HepG2 (cell line): ENCODE measurements at regions not wholly inside any gene's neighbourhood (a gene's known extent, or its start where the extent isn't known, plus 50 kb on each side); places are given as distances from the start of the nearest gene placed in this dataset.

Experiments
- ATAC-seq: fragments of 200-7000 bp; cut with Tn5 transposase; 3 replicates; pipeline ENCODE4 v1.9.1; 2020; ENCODE audit warnings: mild to moderate bottlenecking, moderate library complexity
- BruUV-seq: library from RNA; stranded (reverse); fragments of 400-500 nt; replicated peaks from 2 replicates; lab custom pipeline; 2021; lab: Mats Ljungman, UMichigan
- CTCF ChIA-PET: fragments of 300-600 bp; formaldehyde crosslinking; extraction: SDS; loops from one replicate; lab custom pipeline; 2021; ENCODE audit warnings: low total read pairs, inconsistent platforms, low intra/inter-chr PET ratio; lab: Yijun Ruan, JAX
- POLR2A ChIA-PET: fragments of 350-600 bp; sonication (Branson Sonifier 250); formaldehyde crosslinking; loops from one replicate; lab custom pipeline; 2020; ENCODE audit warnings: antibody characterized with exemption, inconsistent platforms; lab: Yijun Ruan, JAX
- DNase-seq: peaks from one replicate; pipeline ENCODE4 v3.0.0-alpha.2; 2015; ENCODE audit warnings: low spot score
- FAIRE-seq: peaks from 3 replicates; lab custom pipeline; 2011; peaks lifted over from hg19 to GRCh38; lab: Jason Lieb, UNC
- H2AFZ ChIP-seq: one replicate; pipeline ENCODE4 v1.6.1; 2011; ENCODE audit warnings: low read length, inconsistent platforms
- H3K27ac ChIP-seq: fragments of 300-600 bp; 3 replicates; pipeline ENCODE4 v1.8.0; 2011; ENCODE audit warnings: mixed run types, mild to moderate bottlenecking, mixed read lengths, low read length, inconsistent platforms; ENCODE audit not compliant: insufficient read depth; ENCODE audit errors: extremely low read length
- H3K27me3 ChIP-seq, 2 experiments: fragments of 200-600 bp in 1 of 2; 2 replicates in 1 of 2; 3 replicates in 1 of 2; pipeline versions ENCODE4 v1.6.0 to v1.8.0; 2011; ENCODE audit warnings: low read length in 2 of 2, mild to moderate bottlenecking in 2 of 2, moderate library complexity in 2 of 2, inconsistent platforms in 1 of 2; ENCODE audit not compliant: insufficient read depth in 2 of 2, control insufficient read depth in 1 of 2
- H3K36me3 ChIP-seq, 2 experiments: fragments of 200-600 bp in 1 of 2; replicated peaks in 1 of 2; 2 replicates in 1 of 2; 3 replicates in 1 of 2; pipeline versions ENCODE4 v1.5.1 to v1.8.0; 2011; ENCODE audit warnings: low read length in 2 of 2, inconsistent platforms in 1 of 2; ENCODE audit not compliant: insufficient read depth in 2 of 2, control insufficient read depth in 1 of 2
- H3K4me1 ChIP-seq: 2 replicates; pipeline ENCODE4 v1.5.1; 2012; ENCODE audit warnings: low read length, inconsistent platforms; ENCODE audit not compliant: insufficient read depth
- H3K4me2 ChIP-seq: 2 replicates; pipeline ENCODE4 v1.6.0; 2011; ENCODE audit warnings: low read depth, low read length, inconsistent platforms
- H3K4me3 ChIP-seq, 3 experiments: fragments of 200-600 bp in 1 of 3; sonication (generic), shearing (Covaris generic) in 1 of 3; replicated peaks in 1 of 3; 2 replicates each; pipeline ENCODE4 v1.5.1; 2011 to 2016; ENCODE audit warnings: low read length in 3 of 3, inconsistent platforms in 2 of 3, low read depth in 2 of 3, mild to moderate bottlenecking in 2 of 3, control low read depth in 1 of 3, mixed read lengths in 1 of 3; ENCODE audit not compliant: insufficient read depth in 1 of 3
- H3K79me2 ChIP-seq: one replicate; pipeline ENCODE4 v1.6.1; 2011; ENCODE audit warnings: low read length, inconsistent platforms; ENCODE audit not compliant: insufficient read depth
- H3K9ac ChIP-seq: 2 replicates; pipeline ENCODE4 v1.6.0; 2011; ENCODE audit warnings: mild to moderate bottlenecking, low read depth, low read length, inconsistent platforms; ENCODE audit not compliant: insufficient read depth
- H3K9me3 ChIP-seq: 2 replicates; pipeline ENCODE4 v1.5.1; 2012; ENCODE audit warnings: mild to moderate bottlenecking, low read length
- H4K20me1 ChIP-seq: 2 replicates; pipeline ENCODE4 v1.6.0; 2011; ENCODE audit warnings: inconsistent platforms, mild to moderate bottlenecking, low read length, moderate library complexity; ENCODE audit not compliant: insufficient read depth
- HNF1B ChIP-seq: sonication (generic); formaldehyde crosslinking; IDR thresholded peaks from 2 replicates; pipeline ENCODE4 v1.5.1; 2020; ENCODE audit warnings: mild to moderate bottlenecking, moderate library complexity, missing genetic modification reagents
- SAFB2 ChIP-seq: sonication (generic); formaldehyde crosslinking; IDR thresholded peaks from 2 replicates; pipeline ENCODE4 v1.5.1; 2020; ENCODE audit warnings: missing genetic modification reagents, low read depth, mild to moderate bottlenecking, borderline replicate concordance
- SETDB1 ChIP-seq: sonication (generic); formaldehyde crosslinking; IDR thresholded peaks from 2 replicates; pipeline ENCODE4 v1.5.1; 2020; ENCODE audit warnings: missing genetic modification reagents, mild to moderate bottlenecking, borderline replicate concordance
- SNAI1 ChIP-seq: sonication (generic); formaldehyde crosslinking; IDR thresholded peaks from 2 replicates; pipeline ENCODE4 v1.5.0; 2020; ENCODE audit warnings: mild to moderate bottlenecking, missing genetic modification reagents, borderline replicate concordance
- WIZ ChIP-seq: sonication (generic); formaldehyde crosslinking; IDR thresholded peaks from 2 replicates; pipeline ENCODE4 v1.5.1; 2020; ENCODE audit warnings: mild to moderate bottlenecking, missing genetic modification reagents
- YEATS4 ChIP-seq: sonication (generic); formaldehyde crosslinking; IDR thresholded peaks from 2 replicates; pipeline ENCODE4 v1.4.0; 2020; ENCODE audit warnings: missing genetic modification reagents, borderline replicate concordance
- ZBTB39 ChIP-seq: sonication (generic); formaldehyde crosslinking; IDR thresholded peaks from 2 replicates; pipeline ENCODE4 v1.5.0; 2020; ENCODE audit warnings: missing genetic modification reagents
- ZMAT3 ChIP-seq: sonication (generic); formaldehyde crosslinking; conservative IDR thresholded peaks from 2 replicates; pipeline ENCODE4 v1.7.0; 2021; ENCODE audit warnings: missing genetic modification reagents
- ZNF138 ChIP-seq: sonication (generic); formaldehyde crosslinking; IDR thresholded peaks from 2 replicates; pipeline ENCODE4 v1.5.0; 2020; ENCODE audit warnings: mild to moderate bottlenecking, low read depth, missing genetic modification reagents
- ZNF160 ChIP-seq: sonication (generic); formaldehyde crosslinking; IDR thresholded peaks from 2 replicates; pipeline ENCODE4 v1.8.0; 2022; ENCODE audit warnings: mild to moderate bottlenecking, inconsistent platforms, missing genetic modification reagents
- ZNF30 ChIP-seq: sonication (generic); formaldehyde crosslinking; IDR thresholded peaks from 2 replicates; pipeline ENCODE4 v1.5.0; 2020; ENCODE audit warnings: mild to moderate bottlenecking, missing genetic modification reagents
- ZNF549 ChIP-seq: sonication (generic); formaldehyde crosslinking; IDR thresholded peaks from 2 replicates; pipeline ENCODE4 v1.5.0; 2020; ENCODE audit warnings: missing genetic modification reagents
- ZNF550 ChIP-seq: sonication (generic); formaldehyde crosslinking; IDR thresholded peaks from 2 replicates; pipeline ENCODE4 v1.4.0; 2020; ENCODE audit warnings: mild to moderate bottlenecking, missing genetic modification reagents, borderline replicate concordance
- ZNF713 ChIP-seq: sonication (generic); formaldehyde crosslinking; IDR thresholded peaks from 2 replicates; pipeline ENCODE4 v1.4.0; 2020; ENCODE audit warnings: mild to moderate bottlenecking, missing genetic modification reagents
- WGBS: methylation state at CpG from one replicate; pipeline ENCODE4 v1.1.6; 2017; ENCODE audit warnings: low lambda C conversion rate; 5-methylcytosine and 5-hydroxymethylcytosine counted together
- in situ Hi-C: cut with HindIII; loops from 2 replicates; pipeline ENCODE4 v1.10.0; 2017; ENCODE audit warnings: low pct_unique_long_range_greater_than_20kb; ENCODE audit not compliant: extremely low pct_ligation_motif_present
- intact Hi-C: fragments of 100-400 bp; cut with micrococcal nuclease; formaldehyde crosslinking; loops from one replicate; pipeline ENCODE4 v1.10.0; 2022; ENCODE audit not compliant: unreplicated experiment
- TF ChIP-seq, protein P1 (sequence below): sonication (generic); formaldehyde crosslinking; IDR thresholded peaks from 2 replicates; pipeline ENCODE4 v1.8.1; 2023; ENCODE audit warnings: missing genetic modification reagents, mild to moderate bottlenecking, borderline replicate concordance

DNA sequence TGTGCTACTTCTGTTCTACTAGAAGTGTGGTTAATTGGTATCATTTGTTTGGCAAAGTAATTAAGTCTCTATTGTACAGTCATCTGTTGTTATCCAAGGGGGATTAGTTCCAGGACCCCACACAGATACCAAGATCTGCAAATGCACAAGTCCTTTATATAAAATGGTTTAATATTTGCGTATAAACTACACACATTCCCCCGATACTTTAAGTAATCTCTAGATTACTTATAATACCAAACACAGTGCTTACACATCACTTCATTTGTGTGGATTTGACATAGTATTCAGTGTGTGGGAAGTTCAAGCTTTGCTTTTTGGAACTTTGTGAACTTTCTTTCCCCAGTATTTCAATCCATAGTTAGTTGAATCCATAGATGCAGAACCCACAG lies 50.5 kb upstream of the ABI3BP start:
- intact Hi-C loops, result no loop called here
- TF ChIP-seq ZNF30 (CRISPR knock-in tag) (no peak), ZNF549 (no peak)
- Histone ChIP-seq H3K27ac (no peak overlapping the region), H3K4me2 (no peak overlapping the region), H3K27me3 (no peaks in the 10 kb centered on the region), H3K79me2 (no peaks in the 10 kb centered on the region), H3K9me3 (no peaks in the 10 kb centered on the region), H3K9ac (no peak overlapping the region), H2AFZ (no peak overlapping the region), H3K4me1 (no peaks in the 10 kb centered on the region), H3K36me3 (no peaks in the 10 kb centered on the region), H4K20me1 (no peaks in the 10 kb centered on the region), H3K4me3 (no peak overlapping the region)
- 0% methylated on average over 2 of the region's 2 CpGs for WGBS
- no TSS peak for BruUV-seq
- DNase-seq (no peak), ATAC-seq (no peak), FAIRE-seq (no peak)
- CTCF ChIA-PET, result no interaction called here
- in situ Hi-C loops, result no loop called here
- POLR2A ChIA-PET, result no interaction called here

DNA sequence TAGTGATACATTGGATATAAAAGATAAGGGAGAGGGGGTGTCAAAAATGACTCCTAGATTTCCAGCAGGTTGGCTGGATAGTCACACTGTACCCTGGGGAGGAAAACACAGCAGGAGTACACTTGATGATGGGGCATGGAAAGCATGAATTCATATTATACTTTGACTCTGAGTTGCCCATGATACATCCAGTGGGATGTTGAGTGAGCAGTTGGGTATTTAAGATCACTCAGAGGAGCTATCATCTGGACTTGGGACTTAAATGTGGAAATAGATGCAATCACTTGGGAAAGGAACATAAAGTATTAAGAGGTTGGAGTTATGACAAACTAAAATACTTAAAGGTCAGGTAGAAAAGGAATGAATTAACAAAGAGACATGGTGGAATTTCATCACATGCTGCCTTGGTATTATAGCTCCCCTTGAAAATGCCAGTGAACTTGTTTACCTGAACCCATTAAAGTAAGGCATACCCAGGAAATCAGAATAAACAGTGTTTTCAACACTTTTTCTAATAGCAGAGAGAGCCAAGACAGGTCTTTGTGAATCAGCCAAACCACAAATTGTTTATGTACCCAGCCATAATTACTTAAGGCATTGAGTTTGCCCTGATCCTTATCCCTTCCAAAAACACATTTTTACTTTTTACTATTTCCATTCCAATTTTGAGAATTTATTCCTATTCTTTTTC lies 49.9 kb upstream of the ABI3BP start:
- in situ Hi-C loops, result no loop called here
- ChIA-PET CTCF (no interaction called here), POLR2A (no interaction called here)
- FAIRE-seq, result no peak
- no TSS peak for BruUV-seq
- no peak for DNase-seq
- H2AFZ ChIP-seq, result no peak overlapping the region
- no peaks in the 10 kb centered on the region for H3K36me3 ChIP-seq
- no peak overlapping the region for H3K9ac ChIP-seq
- no peak overlapping the region for H3K4me2 ChIP-seq
- H4K20me1 ChIP-seq, result no peaks in the 10 kb centered on the region
- H3K4me1 ChIP-seq, result no peaks in the 10 kb centered on the region
- H3K27me3 ChIP-seq, result no peaks in the 10 kb centered on the region
- no peak for ATAC-seq
- intact Hi-C loops, result no loop called here
- no peak overlapping the region for H3K4me3 ChIP-seq
- H3K27ac ChIP-seq, result no peak overlapping the region
- no peaks in the 10 kb centered on the region for H3K79me2 ChIP-seq
- H3K9me3 ChIP-seq, result no peaks in the 10 kb centered on the region
- TF ChIP-seq ZMAT3 (CRISPR knock-in tag) (no peak), ZBTB39 (CRISPR knock-in tag) (no peak), SNAI1 (CRISPR knock-in tag) (no peak), WIZ (no peak), ZNF550 (no peak), ZNF138 (CRISPR knock-in tag) (no peak), ZNF160 (CRISPR knock-in tag) (no peak), HNF1B (CRISPR knock-in tag) (no peak), SAFB2 (no peak), ZNF713 (CRISPR knock-in tag) (no peak), SETDB1 (CRISPR knock-in tag) (no peak), YEATS4 (CRISPR knock-in tag) (no peak)
- TF ChIP-seq, protein P1, sequence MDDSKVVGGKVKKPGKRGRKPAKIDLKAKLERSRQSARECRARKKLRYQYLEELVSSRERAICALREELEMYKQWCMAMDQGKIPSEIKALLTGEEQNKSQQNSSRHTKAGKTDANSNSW, result no peak
